GM19452 (cell line): ENCODE measurements at regions not wholly inside any gene's neighbourhood (a gene's known extent, or its start where the extent isn't known, plus 50 kb on each side); places are given as distances from the start of the nearest gene placed in this dataset.
"Not testable (repeated sequence)": the region's sequence is repeated elsewhere in the genome, so short reads cannot be mapped to it uniquely, and the experiment has no call there.

Source experiments
- ATAC-seq: cut with Tn5 transposase; IDR thresholded peaks from one replicate; pipeline ENCODE4 v1.9.1; 2021; ENCODE audit not compliant: unreplicated experiment

DNA sequence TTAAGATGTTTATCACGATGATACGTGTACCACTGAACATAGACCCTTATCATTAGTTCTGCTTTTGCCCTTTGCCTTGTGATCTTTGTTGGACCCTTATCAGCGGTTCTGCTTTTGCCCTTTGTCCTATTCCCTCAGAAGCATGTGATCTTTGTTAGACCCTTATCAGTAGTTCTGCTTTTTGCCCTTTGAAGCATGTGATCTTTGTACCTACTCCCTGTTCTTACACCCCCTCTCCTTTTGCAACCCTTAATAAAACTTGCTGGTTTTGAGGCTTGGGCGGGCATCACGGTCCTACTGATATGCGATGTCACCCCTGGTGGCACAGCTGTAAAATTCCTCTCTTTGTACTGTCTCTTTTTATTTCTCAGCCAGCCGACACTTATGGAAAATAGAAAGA lies 117.0 kb downstream of the SDHAF3 start:
- ATAC-seq, result not testable (repeated sequence)

DNA sequence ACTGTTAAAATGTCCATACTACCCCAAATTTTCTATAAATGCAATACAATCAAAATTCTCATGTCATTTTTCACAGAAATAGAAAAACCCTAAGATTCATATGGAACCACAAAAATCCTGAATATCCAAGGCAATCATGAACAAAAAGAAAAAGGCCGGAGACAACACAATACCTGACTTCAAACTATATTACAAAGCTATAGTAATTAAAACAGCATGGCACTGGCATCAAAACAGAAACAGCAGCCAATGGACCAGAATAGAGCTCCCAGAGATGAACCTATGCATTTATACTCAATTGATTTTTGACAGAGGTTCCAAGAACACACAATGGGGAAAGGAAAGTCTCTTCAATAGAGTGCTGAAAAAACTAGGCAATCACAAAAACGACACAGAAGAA lies 128.8 kb downstream of the SDHAF3 start:
- ATAC-seq, result no peak

DNA sequence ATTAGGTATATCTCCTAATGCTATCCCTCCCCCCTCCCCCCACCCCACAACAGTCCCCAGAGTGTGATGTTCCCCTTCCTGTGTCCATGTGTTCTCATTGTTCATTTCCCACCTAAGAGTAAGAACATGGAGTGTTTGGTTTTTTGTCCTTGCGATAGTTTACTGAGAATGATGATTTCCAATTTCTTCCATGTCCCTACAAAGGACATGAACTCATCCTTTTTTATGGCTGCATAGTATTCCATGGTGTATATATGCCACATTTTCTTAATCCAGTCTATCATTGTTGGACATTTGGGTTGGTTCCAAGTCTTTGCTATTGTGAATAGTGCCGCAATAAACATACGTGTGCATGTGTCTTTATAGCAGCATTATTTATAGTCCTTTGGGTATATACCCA lies 140.7 kb downstream of the SDHAF3 start:
- not testable (repeated sequence) for ATAC-seq

DNA sequence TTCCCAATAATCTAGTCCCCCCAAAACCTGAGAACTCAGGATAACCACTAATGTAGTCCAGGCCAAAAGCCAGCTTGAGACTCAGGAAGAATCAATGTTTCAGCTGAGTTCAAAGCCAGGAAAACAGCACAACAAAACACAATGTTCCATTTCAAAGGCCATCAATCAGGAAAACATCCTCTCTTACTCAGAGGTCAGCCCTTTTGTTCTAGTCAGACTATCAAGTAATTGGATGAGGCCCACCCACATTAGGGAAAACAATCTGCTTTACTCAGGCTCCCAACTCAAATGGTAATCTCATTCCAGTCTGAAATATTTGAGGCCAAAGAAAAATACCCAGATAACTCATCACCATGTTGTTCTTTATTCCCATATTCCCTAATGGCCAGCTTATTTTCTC lies 152.2 kb downstream of the SDHAF3 start:
- no peak for ATAC-seq

GRCh38 chr7:97270280-97270679 lies 152.8 kb downstream of the SDHAF3 start:
- no peak for ATAC-seq

DNA sequence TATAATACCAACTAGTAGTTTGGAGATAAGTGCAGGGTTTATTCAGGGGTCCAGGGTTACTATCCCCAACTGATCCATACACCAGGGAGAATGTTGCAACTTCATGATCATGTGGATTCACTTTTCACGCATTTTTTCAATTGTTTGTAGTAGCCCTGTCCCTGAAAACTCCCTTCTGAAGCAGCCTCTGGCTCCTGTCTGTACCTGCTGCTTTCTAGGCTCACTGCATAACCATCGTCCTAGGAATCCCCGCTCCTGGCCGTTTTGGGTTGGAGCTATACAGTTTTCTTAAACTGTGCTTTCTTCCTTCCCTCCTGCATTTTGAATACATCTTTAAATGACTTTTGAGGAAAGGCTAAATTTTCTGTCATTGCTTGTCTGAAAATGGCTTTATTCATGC lies 154.1 kb downstream of the SDHAF3 start:
- no peak for ATAC-seq

- peak; percentile 61 for ATAC-seq
These were observed 154.9 kb downstream of the SDHAF3 start for GRCh38 chr7:97272237-97272975.

GRCh38 chr7:97275475-97275874 lies 158.0 kb downstream of the SDHAF3 start:
- ATAC-seq, result no peak

GRCh38 chr7:97280950-97281349 lies 163.5 kb downstream of the SDHAF3 start:
- no peak for ATAC-seq

- ATAC-seq, result no peak
These were observed 167.8 kb downstream of the SDHAF3 start for GRCh38 chr7:97285348-97285747.

DNA sequence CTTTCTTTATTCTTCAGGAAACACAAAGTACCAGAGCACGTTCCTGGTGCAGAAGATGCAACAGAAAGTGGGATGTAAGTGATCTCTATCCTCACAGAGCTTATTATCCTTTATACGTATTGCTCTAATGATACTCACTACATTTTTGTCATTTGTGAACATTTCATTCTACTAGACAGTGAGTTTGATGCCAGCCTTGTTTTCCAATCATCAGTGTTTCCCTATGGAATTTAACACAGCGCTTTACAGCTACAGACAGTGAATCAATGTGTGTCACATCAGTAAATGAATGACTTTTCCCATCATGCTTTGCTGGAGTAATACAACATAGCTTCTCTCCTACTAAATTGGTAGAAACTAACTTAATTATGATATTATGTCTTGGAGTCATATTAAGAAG lies 175.5 kb downstream of the SDHAF3 start:
- ATAC-seq, result no peak

GRCh38 chr7:97298561-97298960 lies 181.1 kb downstream of the SDHAF3 start:
- no peak for ATAC-seq

- no peak for ATAC-seq
These were observed 188.1 kb downstream of the SDHAF3 start for GRCh38 chr7:97305589-97305988.

DNA sequence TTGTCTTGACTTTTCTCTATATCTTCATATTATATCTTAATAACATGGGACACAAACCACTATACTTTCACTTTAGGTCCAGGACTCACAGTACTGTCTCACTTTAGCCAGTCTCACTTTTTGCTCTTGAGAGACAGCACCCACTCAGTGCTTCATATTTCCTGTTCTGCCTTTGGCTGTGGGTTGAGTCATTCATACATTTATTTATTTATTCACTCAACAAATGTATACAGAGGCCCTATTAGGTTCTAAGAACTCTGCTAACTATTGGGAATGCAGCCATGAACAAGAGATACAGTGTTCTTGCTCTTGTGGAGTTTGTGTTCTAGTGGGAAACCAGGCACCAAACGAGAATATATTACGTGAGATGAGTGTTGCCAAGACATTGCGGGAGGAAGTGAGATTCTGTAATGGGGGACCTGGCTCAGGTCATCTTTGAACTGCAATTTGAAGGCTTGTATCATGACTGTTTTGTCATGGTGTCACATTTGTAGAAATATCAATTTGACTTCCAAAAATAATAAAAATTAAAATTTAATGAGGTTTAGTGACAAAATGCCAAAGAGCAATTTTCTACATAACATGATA lies 190.1 kb downstream of the SDHAF3 start:
- ATAC-seq, result no peak

- no peak for ATAC-seq
These were observed 196.4 kb downstream of the SDHAF3 start for GRCh38 chr7:97313900-97314299.

GRCh38 chr7:97317575-97317974 lies 200.1 kb downstream of the SDHAF3 start:
- no peak for ATAC-seq

DNA sequence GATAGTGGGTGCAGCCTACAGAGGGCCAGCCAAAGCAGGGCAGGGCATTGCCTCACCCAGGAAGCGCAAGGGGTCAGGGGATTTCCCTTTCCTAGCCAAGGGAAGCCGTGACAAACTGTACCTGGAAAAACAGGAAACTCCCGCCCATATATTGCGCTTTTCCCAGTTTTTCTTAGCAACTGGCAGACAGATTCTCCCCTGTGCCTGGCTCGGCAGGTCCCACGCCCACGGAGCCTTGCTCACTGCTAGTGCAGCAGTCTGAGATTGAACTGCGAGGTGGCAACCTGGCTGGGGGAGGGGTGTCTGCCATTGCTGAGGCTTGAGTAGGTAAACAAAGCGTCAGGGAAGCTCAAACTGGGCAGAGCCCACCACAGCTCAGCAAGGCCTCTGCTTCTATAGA lies 212.4 kb downstream of the SDHAF3 start:
- not testable (repeated sequence) for ATAC-seq

DNA sequence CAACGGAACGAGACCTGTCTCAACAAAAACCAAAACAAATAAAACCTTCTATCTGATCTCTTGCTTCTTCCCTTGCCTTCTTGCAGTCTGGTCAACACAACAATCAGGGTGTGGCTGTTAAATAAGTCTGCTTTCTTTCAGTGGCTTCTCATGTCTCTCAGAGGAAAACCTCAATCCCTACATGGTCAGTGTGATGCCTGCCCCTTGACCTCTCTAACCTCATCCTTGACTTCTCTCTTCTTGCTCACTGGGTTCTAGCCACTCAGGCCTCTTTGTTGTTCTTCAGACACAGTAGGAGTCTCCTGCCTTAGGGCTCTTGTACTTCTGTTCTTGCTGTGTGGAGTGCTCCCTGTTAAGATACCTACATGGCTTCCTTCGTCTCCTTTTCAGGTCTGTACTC lies 220.4 kb downstream of the SDHAF3 start:
- ATAC-seq, result no peak

- no peak for ATAC-seq
These were observed 225.0 kb downstream of the SDHAF3 start for GRCh38 chr7:97342512-97342911.

DNA sequence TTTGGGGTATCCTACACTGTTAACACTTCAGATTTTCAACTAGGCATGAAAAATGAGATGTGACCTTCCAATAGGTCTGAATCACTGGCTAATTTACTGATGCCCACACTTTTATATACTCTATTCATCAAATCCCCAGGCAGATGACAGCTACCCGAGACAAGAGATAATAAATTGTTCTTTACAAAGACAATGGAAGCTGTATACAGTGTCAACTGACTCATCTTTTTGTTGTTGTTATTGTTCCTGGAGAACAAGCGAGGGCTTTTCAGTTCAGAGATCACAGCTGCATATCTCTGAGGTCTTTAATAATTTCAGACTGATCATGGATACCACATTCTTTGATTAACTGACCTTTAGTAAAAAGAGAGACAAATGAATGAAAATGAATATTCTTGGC lies 228.9 kb downstream of the SDHAF3 start:
- no peak for ATAC-seq

DNA sequence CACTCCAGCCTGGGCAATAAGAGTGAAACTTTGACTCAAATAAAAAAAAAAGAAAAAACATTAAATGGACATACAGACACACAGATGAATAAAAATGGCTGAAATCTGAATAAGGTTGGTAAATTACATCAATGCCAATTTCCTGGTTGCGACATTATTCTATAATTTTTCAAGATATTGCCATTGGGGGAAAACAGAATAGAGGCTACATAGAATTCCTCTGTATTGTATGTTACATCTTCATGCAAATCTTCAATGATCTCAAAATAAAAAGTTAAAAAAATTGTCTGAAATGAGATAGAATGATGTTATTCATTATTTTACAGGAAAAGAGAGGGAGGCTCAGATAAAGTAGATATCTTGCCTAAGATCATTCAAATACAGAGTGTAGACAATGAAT lies 234.0 kb downstream of the SDHAF3 start:
- ATAC-seq, result no peak

- ATAC-seq, result no peak
These were observed 240.0 kb downstream of the SDHAF3 start for GRCh38 chr7:97357459-97357858.

GRCh38 chr7:97372882-97373281 lies 255.4 kb downstream of the SDHAF3 start:
- no peak for ATAC-seq
